Jurkat, Clone E6-1 (cell line): ENCODE measurements at regions not wholly inside any gene's neighbourhood (a gene's known extent, or its start where the extent isn't known, plus 50 kb on each side); places are given as distances from the start of the nearest gene placed in this dataset.
"Not testable (repeated sequence)": the region's sequence is repeated elsewhere in the genome, so short reads cannot be mapped to it uniquely, and the experiment has no call there.

Experiments
- DNase-seq: peaks from one replicate; pipeline ENCODE4 v3.0.0-alpha.2; 2011; ENCODE audit warnings: low read depth, low spot score
- H3K4me3 ChIP-seq: 2 replicates; pipeline ENCODE4 v1.5.1; 2011; ENCODE audit warnings: mild to moderate bottlenecking, low read length, control low read depth, moderate library complexity

DNA sequence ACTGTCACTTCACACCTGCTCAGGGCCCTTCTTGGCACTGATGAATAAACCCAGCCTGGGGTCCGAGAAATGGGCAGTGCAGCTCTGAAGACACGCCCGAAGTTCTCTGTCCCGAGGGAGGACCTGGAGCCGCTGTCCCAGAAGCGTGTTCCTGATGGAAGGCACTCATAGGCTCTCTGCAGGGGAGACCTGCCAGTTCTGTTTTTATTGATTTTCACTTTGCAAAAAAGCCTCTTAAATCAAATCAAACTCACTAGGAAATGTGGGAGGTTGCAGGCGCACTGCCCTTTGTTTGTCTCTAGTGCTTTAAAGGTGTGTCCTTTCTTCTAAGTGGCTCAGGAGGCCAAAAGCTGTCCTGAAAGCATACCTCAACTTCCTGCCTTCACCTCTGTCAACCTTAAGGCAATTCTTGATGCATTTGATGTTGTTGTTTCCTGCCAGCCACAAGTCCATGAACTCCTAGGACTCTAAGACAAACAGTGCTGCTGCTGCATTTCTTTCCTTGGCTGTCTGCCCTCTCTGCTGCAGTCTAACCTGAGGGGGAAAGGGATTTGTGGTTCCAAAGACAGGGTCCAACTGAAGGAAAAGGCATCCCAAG lies 663.2 kb downstream of the UQCRFS1 start:
- H3K4me3 ChIP-seq: no peak overlapping the region
- DNase-seq: peak; percentile 50

- no peak overlapping the region for H3K4me3 ChIP-seq
- DNase-seq: no peak
These were observed 666.7 kb downstream of the UQCRFS1 start for GRCh38 chr19:28546148-28546685.

- not testable (repeated sequence) for H3K4me3 ChIP-seq, DNase-seq
These were observed 667.6 kb downstream of the UQCRFS1 start for GRCh38 chr19:28545397-28545796.

GRCh38 chr19:28544451-28545261 lies 668.3 kb downstream of the UQCRFS1 start:
- no peak overlapping the region for H3K4me3 ChIP-seq

DNA sequence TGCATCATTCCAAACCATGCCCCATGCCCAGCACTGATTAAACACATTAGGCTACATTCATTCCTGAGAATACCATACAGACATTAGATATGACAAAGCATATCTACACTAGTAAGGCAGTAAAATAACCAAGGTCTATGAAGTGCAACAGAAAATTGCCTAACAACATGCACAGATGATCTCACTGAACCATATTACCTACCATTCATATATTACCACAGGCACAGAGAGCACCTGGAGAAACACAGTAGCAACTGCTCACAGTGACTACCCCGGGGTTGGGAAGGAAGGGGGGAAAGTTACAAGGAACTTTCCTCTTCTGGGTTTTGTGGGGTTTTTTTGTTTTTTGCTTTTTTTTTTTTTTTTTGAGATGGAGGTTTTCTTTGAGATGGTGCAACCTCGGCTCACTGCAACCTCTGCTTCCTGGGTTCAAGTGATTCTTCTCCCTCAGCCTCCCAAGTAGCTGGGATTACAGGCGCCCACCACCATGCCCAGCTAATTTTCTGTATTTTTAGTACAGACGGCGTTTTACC lies 669.6 kb downstream of the UQCRFS1 start:
- no peak overlapping the region for H3K4me3 ChIP-seq
- no peak for DNase-seq

More at GRCh38 chr19:28544451-28545261, 668.3 kb downstream of the UQCRFS1 start:
- DNase-seq: no peak

DNA sequence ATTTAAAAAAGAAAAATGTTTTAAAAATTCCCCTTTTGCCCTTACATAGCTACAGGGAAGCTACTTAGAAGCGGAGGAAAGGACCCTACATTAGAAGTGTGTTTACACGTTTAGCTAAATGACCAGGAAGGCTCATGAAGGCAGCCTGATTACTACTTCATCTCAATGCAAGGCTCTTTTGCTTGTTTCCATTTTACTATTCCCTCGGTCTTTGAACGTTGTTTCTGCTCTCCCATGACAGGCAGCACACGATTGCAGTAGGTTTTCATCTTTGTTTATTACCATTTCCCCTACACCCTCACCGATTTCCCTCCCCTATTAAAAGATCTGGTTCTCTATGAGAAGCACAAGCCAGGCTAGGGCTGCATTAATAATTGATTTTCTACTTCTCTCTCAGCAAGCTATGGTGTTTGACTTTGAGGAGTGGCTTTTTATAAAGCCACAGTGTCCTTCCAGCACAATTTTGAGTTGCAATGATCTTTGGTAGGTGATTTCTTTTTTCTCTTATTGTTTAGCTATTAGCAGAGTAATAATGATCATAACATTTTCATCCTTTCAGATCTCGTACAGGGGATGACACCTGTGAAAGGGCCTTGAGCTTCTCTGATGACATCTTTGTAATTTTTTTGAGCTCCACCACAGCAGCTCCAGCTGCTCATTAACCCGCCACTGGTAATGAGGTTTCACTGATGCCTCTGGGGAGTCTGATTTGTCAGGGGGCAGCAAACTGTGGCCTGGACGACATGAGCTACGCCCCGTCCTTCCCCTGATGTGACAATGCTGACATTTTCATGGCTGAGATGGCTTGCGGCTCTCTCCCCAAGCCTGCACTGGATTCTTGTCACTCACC lies 670.3 kb downstream of the UQCRFS1 start:
- no peak overlapping the region for H3K4me3 ChIP-seq

GRCh38 chr19:28541602-28542393 lies 671.2 kb downstream of the UQCRFS1 start:
- no peak overlapping the region for H3K4me3 ChIP-seq
- DNase-seq: no peak

More for the DNA sequence above, 670.3 kb downstream of the UQCRFS1 start:
- DNase-seq: no peak

DNA sequence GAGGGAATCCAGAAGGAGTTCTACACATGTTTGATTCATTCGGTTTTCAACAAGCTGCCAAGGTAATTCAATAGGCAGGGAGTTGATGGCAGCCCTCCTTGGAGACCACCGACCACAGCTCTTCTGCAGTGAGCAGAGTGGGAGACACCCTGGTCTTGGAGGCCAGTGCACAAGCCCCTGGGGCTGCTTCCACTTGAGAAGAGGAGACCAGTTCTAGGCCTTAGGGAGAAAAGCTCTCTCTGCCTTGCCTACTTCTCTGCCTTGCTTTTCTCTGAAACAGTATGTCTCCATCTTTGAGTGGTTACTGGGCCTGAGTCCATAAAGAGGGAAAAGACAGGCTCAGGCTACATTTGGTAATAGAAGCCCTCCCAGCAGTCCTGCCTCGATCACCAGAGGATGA lies 671.9 kb downstream of the UQCRFS1 start:
- H3K4me3 ChIP-seq: no peak overlapping the region
- DNase-seq: no peak

- DNase-seq, H3K4me3 ChIP-seq: not testable (repeated sequence)
These were observed 672.6 kb downstream of the UQCRFS1 start for GRCh38 chr19:28540385-28540784.

- no peak overlapping the region for H3K4me3 ChIP-seq
- no peak for DNase-seq
These were observed 673.2 kb downstream of the UQCRFS1 start for GRCh38 chr19:28539759-28540158.

GRCh38 chr19:28538579-28538978 lies 674.4 kb downstream of the UQCRFS1 start:
- H3K4me3 ChIP-seq, DNase-seq: not testable (repeated sequence)

GRCh38 chr19:28537896-28538295 lies 675.1 kb downstream of the UQCRFS1 start:
- DNase-seq: no peak
- no peak overlapping the region for H3K4me3 ChIP-seq

DNA sequence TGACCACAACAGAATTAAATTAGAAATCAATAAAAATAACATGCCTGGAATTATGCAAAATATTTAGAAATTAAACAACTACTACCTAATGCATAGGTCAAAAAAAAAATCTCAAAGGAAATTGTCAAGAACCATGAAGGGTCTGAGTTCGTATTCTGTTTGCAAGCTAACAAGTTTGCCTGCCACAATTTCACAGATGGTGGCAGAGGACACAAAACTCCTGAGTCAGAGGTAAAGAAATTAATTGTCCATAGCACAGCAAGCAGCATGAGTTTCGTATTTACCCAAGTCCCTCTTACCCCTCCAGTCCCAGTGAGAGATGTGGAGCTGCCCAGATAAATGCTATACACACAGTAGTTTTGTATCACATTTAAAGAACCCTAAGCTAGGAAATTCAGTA lies 675.9 kb downstream of the UQCRFS1 start:
- H3K4me3 ChIP-seq: no peak overlapping the region
- DNase-seq: no peak

DNA sequence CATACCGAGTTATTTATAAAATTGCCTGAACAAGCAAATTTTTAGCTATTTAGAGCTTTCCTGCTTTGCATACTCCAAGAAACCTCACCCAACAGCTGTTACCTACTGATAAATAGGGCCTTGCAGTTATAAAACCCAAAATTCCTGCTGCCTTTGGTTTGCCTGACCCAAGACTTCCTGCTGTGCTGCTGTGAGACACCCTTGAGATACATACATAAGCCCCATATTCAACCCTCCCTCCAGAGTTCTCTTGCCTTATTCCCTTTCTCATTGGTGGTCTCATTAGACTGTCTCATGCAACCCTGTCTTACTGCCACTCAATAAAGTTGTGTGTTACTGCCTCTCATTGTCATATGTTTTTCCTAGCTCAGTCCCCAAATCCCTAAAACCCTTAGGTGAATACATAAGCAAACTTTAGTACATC lies 677.6 kb downstream of the UQCRFS1 start:
- H3K4me3 ChIP-seq: no peak overlapping the region
- DNase-seq: no peak

- H3K4me3 ChIP-seq: no peak overlapping the region
- no peak for DNase-seq
These were observed 678.1 kb downstream of the UQCRFS1 start for GRCh38 chr19:28534766-28535351.

- no peak overlapping the region for H3K4me3 ChIP-seq
- DNase-seq: no peak
These were observed 680.1 kb downstream of the UQCRFS1 start for GRCh38 chr19:28532765-28533341.

- no peak for DNase-seq
- H3K4me3 ChIP-seq: no peak overlapping the region
These were observed 681.0 kb downstream of the UQCRFS1 start for GRCh38 chr19:28531979-28532378.
